ENCODE measurements at regions not wholly inside any gene's neighbourhood (a gene's known extent, or its start where the extent isn't known, plus 50 kb on each side); places are given as distances from the start of the nearest gene placed in this dataset.

DNA sequence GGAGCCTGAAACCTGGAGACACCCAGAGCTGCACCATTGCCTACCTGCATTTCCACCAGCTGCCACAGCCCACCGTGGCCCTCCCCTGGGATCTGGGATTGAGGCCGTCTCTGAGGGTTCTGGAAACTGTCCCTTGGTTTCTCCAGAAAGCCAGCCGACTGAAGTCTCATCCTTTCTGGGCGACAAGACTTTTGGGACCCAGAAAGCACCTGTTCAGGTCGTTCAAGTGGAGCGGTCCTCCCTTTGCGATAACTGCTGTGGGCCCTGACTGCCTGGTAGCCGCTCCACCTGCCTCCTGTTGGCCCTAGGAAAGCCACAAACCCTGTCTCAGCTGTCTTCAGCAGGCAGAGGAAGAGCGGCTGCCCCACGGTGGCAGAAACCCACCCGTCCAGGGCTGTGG, 346.0 kb upstream of the MKI67 start:
- in situ Hi-C loops (cut with HindIII; ENCODE audit: extremely low pct_ligation_motif_present, low pct_unique_long_range_greater_than_20kb) (no loop called here), intact Hi-C loops (cut with micrococcal nuclease; ENCODE audit: unreplicated experiment) (no loop called here)
- Histone ChIP-seq H3K36me3 (replicated peaks in 1 of 2; ENCODE audit: control insufficient read depth in 1 of 2, insufficient read depth in 2 of 2, low read length in 2 of 2) (no peaks in the 10 kb centered on the region), H3K9me3 (ENCODE audit: low read length) (no peaks in the 10 kb centered on the region), H3K4me2 (ENCODE audit: low read depth, low read length) (no peak overlapping the region), H3K27ac (ENCODE audit: extremely low read length, insufficient read depth, low read length) (no peak overlapping the region), H3K4me1 (ENCODE audit: insufficient read depth, low read length) (no peaks in the 10 kb centered on the region), H2AFZ (ENCODE audit: low read length) (no peak overlapping the region), H3K4me3 (replicated peaks in 1 of 3; ENCODE audit: insufficient read depth in 1 of 3, low read depth in 2 of 3, low read length in 3 of 3) (no peak overlapping the region), H4K20me1 (ENCODE audit: insufficient read depth, low read length) (no peaks in the 10 kb centered on the region), H3K9ac (ENCODE audit: insufficient read depth, low read depth, low read length) (no peak overlapping the region), H3K27me3 (ENCODE audit: control insufficient read depth in 1 of 2, insufficient read depth in 2 of 2, low read length in 2 of 2) (peaks cover 3 to 13% of the 10 kb centered on the region in 2 experiments; a peak in 3 of 5 replicates), H3K79me2 (ENCODE audit: insufficient read depth, low read length) (no peaks in the 10 kb centered on the region)
- CTCF ChIA-PET (ENCODE audit: low intra/inter-chr PET ratio, low total read pairs): no interaction called here
- no peak for DNase-seq (ENCODE audit: low spot score)
- ATAC-seq: no peak
- POLR2A ChIA-PET: no interaction called here
- no peak for FAIRE-seq
- WGBS (ENCODE audit: low lambda C conversion rate): 0% methylated on average over 4 of the region's 11 CpGs
- no TSS peak for BruUV-seq (replicated peaks)
- TF ChIP-seq ONECUT2 (CRISPR knock-in tag; IDR thresholded peaks at IDR 0.05) (no peak), ZSCAN30 (CRISPR knock-in tag; IDR thresholded peaks at IDR 0.05) (no peak), THYN1 (CRISPR knock-in tag; IDR thresholded peaks at IDR 0.05; ENCODE audit: borderline replicate concordance, low read depth) (no peak), HNRNPUL1 (IDR thresholded peaks at IDR 0.05; ENCODE audit: low read depth, low read length) (no peak), ZNF614 (CRISPR knock-in tag; IDR thresholded peaks at IDR 0.05; ENCODE audit: borderline replicate concordance) (no peak), ZBTB38 (CRISPR knock-in tag; IDR thresholded peaks at IDR 0.05) (no peak), KDM5A (IDR thresholded peaks at IDR 0.05; ENCODE audit: borderline replicate concordance, low read length) (no peak), ZNF326 (CRISPR knock-in tag; IDR thresholded peaks at IDR 0.05; ENCODE audit: borderline replicate concordance) (no peak), ZNF34 (CRISPR knock-in tag; IDR thresholded peaks at IDR 0.05; ENCODE audit: borderline replicate concordance) (no peak), FOXM1 (CRISPR knock-in tag; IDR thresholded peaks at IDR 0.05) (no peak)
- TF ChIP-seq, protein P1, sequence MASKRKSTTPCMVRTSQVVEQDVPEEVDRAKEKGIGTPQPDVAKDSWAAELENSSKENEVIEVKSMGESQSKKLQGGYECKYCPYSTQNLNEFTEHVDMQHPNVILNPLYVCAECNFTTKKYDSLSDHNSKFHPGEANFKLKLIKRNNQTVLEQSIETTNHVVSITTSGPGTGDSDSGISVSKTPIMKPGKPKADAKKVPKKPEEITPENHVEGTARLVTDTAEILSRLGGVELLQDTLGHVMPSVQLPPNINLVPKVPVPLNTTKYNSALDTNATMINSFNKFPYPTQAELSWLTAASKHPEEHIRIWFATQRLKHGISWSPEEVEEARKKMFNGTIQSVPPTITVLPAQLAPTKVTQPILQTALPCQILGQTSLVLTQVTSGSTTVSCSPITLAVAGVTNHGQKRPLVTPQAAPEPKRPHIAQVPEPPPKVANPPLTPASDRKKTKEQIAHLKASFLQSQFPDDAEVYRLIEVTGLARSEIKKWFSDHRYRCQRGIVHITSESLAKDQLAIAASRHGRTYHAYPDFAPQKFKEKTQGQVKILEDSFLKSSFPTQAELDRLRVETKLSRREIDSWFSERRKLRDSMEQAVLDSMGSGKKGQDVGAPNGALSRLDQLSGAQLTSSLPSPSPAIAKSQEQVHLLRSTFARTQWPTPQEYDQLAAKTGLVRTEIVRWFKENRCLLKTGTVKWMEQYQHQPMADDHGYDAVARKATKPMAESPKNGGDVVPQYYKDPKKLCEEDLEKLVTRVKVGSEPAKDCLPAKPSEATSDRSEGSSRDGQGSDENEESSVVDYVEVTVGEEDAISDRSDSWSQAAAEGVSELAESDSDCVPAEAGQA (IDR thresholded peaks at IDR 0.05; ENCODE audit: low read depth): no peak
- TF ChIP-seq, protein P1 (CRISPR knock-in tag; IDR thresholded peaks at IDR 0.05; ENCODE audit: borderline replicate concordance): no peak
- TF ChIP-seq, protein P2, sequence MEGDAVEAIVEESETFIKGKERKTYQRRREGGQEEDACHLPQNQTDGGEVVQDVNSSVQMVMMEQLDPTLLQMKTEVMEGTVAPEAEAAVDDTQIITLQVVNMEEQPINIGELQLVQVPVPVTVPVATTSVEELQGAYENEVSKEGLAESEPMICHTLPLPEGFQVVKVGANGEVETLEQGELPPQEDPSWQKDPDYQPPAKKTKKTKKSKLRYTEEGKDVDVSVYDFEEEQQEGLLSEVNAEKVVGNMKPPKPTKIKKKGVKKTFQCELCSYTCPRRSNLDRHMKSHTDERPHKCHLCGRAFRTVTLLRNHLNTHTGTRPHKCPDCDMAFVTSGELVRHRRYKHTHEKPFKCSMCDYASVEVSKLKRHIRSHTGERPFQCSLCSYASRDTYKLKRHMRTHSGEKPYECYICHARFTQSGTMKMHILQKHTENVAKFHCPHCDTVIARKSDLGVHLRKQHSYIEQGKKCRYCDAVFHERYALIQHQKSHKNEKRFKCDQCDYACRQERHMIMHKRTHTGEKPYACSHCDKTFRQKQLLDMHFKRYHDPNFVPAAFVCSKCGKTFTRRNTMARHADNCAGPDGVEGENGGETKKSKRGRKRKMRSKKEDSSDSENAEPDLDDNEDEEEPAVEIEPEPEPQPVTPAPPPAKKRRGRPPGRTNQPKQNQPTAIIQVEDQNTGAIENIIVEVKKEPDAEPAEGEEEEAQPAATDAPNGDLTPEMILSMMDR (CRISPR knock-in tag; IDR thresholded peaks at IDR 0.05): no peak
- TF ChIP-seq, protein P3, sequence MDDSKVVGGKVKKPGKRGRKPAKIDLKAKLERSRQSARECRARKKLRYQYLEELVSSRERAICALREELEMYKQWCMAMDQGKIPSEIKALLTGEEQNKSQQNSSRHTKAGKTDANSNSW (CRISPR knock-in tag; IDR thresholded peaks at IDR 0.05; ENCODE audit: borderline replicate concordance): no peak

All from HepG2 (cell line).